Heart right ventricle (tissue), 16 donors: ENCODE measurements at regions not wholly inside any gene's neighbourhood (a gene's known extent, or its start where the extent isn't known, plus 50 kb on each side); places are given as distances from the start of the nearest gene placed in this dataset.

Experiments used
- ATAC-seq, 8 donors: fragments of 200-7000 bp; cut with Tn5 transposase; one replicate each; pipeline ENCODE4 v1.9.1; 2020; ENCODE audit warnings: mild to moderate bottlenecking in 8 of 8, moderate library complexity in 8 of 8, moderate number of reproducible peaks in 1 of 8
- DNase-seq, 2 donors: peaks; one replicate each; pipeline ENCODE4 v3.0.0-alpha.2; 2020
- H3K27ac ChIP-seq, 10 donors: fragments of 200-600 bp; sonication (generic) in 2 of 10; one replicate each; pipeline versions ENCODE4 v1.5.0 to v1.8.0; 2020 to 2022; ENCODE audit warnings: mild to moderate bottlenecking in 3 of 10
- H3K27me3 ChIP-seq, 7 donors: fragments of 200-600 bp; one replicate each; pipeline ENCODE4 v1.8.0; 2021 to 2022; ENCODE audit warnings: mild to moderate bottlenecking in 2 of 7
- H3K36me3 ChIP-seq, 9 donors: fragments of 200-600 bp; sonication (generic) in 1 of 9; one replicate each; pipeline versions ENCODE4 v1.5.0 to v1.8.0; 2020 to 2022; ENCODE audit warnings: mild to moderate bottlenecking in 2 of 9
- H3K4me1 ChIP-seq, 9 donors: fragments of 200-600 bp; sonication (generic) in 1 of 9; one replicate each; pipeline versions ENCODE4 v1.5.0 to v1.8.0; 2020 to 2022; ENCODE audit warnings: mild to moderate bottlenecking in 4 of 9
- H3K4me3 ChIP-seq, 10 donors: fragments of 200-600 bp; sonication (generic) in 2 of 10; one replicate each; pipeline versions ENCODE4 v1.5.0 to v1.8.0; 2020 to 2022; ENCODE audit warnings: mild to moderate bottlenecking in 7 of 10, moderate library complexity in 2 of 10
- H3K9me3 ChIP-seq, 11 donors: fragments of 200-600 bp in 10 of 11; sonication (generic) in 2 of 11; one replicate each; pipeline versions ENCODE4 v1.5.0 to v1.8.0; 2013 to 2022; ENCODE audit warnings: mild to moderate bottlenecking in 2 of 11, control low read depth in 1 of 11, moderate library complexity in 1 of 11
- CTCF ChIP-seq, 9 donors: fragments of 200-600 bp; sonication (generic) in 2 of 9; IDR thresholded peaks; one replicate each; pipeline versions ENCODE4 v1.5.0 to v1.8.0; 2021 to 2022; ENCODE audit warnings: antibody characterized with exemption in 9 of 9, mild to moderate bottlenecking in 5 of 9, moderate library complexity in 1 of 9
- WGBS, 2 donors: extraction: QIAGEN DNeasy Blood & Tissue Kit; methylation state at CpG; one replicate each; pipeline ENCODE4 v1.1.7; 2013; ENCODE audit warnings: inconsistent platforms in 1 of 2; 5-methylcytosine and 5-hydroxymethylcytosine counted together
- intact Hi-C, 10 donors: fragments of 100-400 bp; cut with DNase I; formaldehyde crosslinking; loops; one replicate each; pipeline versions ENCODE4 v1.11.1 to v1.14.2; 2022
- donor health status: Arrhythmogenic right ventricular cardiomyopathy.
- donor health status: ischemic (EF 13 %, LVEDD 7.1; RV severe dilation, severe dysfunction).
- donor health status: healthy with polysubstance abuse.
- donor health status: DM: no; HTN: yes; CAD: no.
- donor health status: DM: no; HTN: no; CAD: no.
- donor health status: ischemic (EF 25% LVEDD 6.9; RV normal size, moderate dysfunction).
- donor health status: ischemic (EF 25% LVEDD 5.7; RV mildly dilated, moderate dysfunction).
- donor health status: healthy.
- donor health status: DM: yes; HTN: yes; CAD: no.
- donor health status: Ischemic cardiomyopathy.
- donor health status: ischemic (EF 35%, LVEDD 5.7; RV mildly dilated, moderate dysfunction).
- donor health status: nonischemic (EF 11% LVEDD 7.7; RV severe dilation, severe dysfunction).
- donor health status: DM: yes; HTN: yes; CAD: no.
- donor health status: PGD.
- donor health status: ischemic (EF 29% LVEDD 5.4; RV normal size, mild dysfunction).
- donor health status: nonischemic (EF 23%, LVEDD 6.1; RV moderate dilation, normal function).

GRCh38 chr9:88659126-88659525 is 124.1 kb downstream of the NXNL2 start:
- Histone ChIP-seq H3K9me3 (peaks cover 0 to 6% (median 0%) of the 10 kb centered on the region in 11 donors), H3K27me3 (peaks cover 0 to 3% (median 0%) of the 10 kb centered on the region in 7 donors), H3K4me1 (peaks cover 0 to 12% (median 9%) of the 10 kb centered on the region in 9 donors), H3K27ac (no peak overlapping the region), H3K36me3 (no peaks in the 10 kb centered on the region), H3K4me3 (no peak overlapping the region)
- DNase-seq (no peak), ATAC-seq (no peak)
- intact Hi-C loops: loop anchor here in 1 of 10 donors (10.0 kb wide), 1 partner anchor 336 kb away; the partner anchor contains the start of gene S1PR3
- TF ChIP-seq CTCF (IDR thresholded peaks at IDR 0.05): no peak
- WGBS, 2 donors: 97 to 98% methylated on average over 2 of the region's 2 CpGs

GRCh38 chr9:88660611-88661010 is 125.6 kb downstream of the NXNL2 start:
- DNase-seq (no peak), ATAC-seq (no peak)
- peaks cover 0 to 3% (median 0%) of the 10 kb centered on the region in 7 donors for H3K27me3 ChIP-seq
- WGBS, 2 donors: 16 to 27% methylated on average over 1 of the region's 1 CpG
- TF ChIP-seq CTCF (IDR thresholded peaks at IDR 0.05): peak in 4 of 9 donors; percentile 8 to 37 (median 18)
- H3K27ac ChIP-seq: no peak overlapping the region
- no peaks in the 10 kb centered on the region for H3K36me3 ChIP-seq
- intact Hi-C loops: no loop called here
- H3K4me3 ChIP-seq: no peak overlapping the region
- peaks cover 0 to 8% (median 0%) of the 10 kb centered on the region in 11 donors for H3K9me3 ChIP-seq
- H3K4me1 ChIP-seq: peaks cover 0 to 12% (median 9%) of the 10 kb centered on the region in 9 donors

GRCh38 chr9:88661759-88662158 is 126.8 kb downstream of the NXNL2 start:
- DNase-seq (no peak), ATAC-seq (no peak)
- TF ChIP-seq CTCF (IDR thresholded peaks at IDR 0.05): no peak
- H3K9me3 ChIP-seq: peaks cover 0 to 8% (median 0%) of the 10 kb centered on the region in 11 donors
- H3K4me3 ChIP-seq: no peak overlapping the region
- peaks cover 0 to 3% (median 0%) of the 10 kb centered on the region in 7 donors for H3K27me3 ChIP-seq
- no peak overlapping the region for H3K27ac ChIP-seq
- WGBS, 2 donors: 75 to 84% methylated on average over 3 of the region's 3 CpGs
- H3K4me1 ChIP-seq: peaks cover 0 to 12% (median 9%) of the 10 kb centered on the region in 9 donors
- H3K36me3 ChIP-seq: no peaks in the 10 kb centered on the region
- intact Hi-C loops: no loop called here

GRCh38 chr9:88663771-88664419 is 128.9 kb downstream of the NXNL2 start:
- Histone ChIP-seq H3K4me1 (peaks cover 0 to 2% (median 0%) of the 10 kb centered on the region in 9 donors), H3K27me3 (peaks cover 0 to 3% (median 0%) of the 10 kb centered on the region in 7 donors), H3K9me3 (peaks cover 0 to 8% (median 0%) of the 10 kb centered on the region in 11 donors), H3K36me3 (no peaks in the 10 kb centered on the region), H3K4me3 (no peak overlapping the region), H3K27ac (no peak overlapping the region)
- no peak for ATAC-seq
- WGBS, 2 donors: 78 to 80% methylated on average over 4 of the region's 4 CpGs
- no peak for TF ChIP-seq CTCF (IDR thresholded peaks at IDR 0.05)
- intact Hi-C loops: no loop called here
- DNase-seq: no peak
